ENCODE measurements at regions not wholly inside any gene's neighbourhood (a gene's known extent, or its start where the extent isn't known, plus 50 kb on each side); places are given as distances from the start of the nearest gene placed in this dataset.

DNA sequence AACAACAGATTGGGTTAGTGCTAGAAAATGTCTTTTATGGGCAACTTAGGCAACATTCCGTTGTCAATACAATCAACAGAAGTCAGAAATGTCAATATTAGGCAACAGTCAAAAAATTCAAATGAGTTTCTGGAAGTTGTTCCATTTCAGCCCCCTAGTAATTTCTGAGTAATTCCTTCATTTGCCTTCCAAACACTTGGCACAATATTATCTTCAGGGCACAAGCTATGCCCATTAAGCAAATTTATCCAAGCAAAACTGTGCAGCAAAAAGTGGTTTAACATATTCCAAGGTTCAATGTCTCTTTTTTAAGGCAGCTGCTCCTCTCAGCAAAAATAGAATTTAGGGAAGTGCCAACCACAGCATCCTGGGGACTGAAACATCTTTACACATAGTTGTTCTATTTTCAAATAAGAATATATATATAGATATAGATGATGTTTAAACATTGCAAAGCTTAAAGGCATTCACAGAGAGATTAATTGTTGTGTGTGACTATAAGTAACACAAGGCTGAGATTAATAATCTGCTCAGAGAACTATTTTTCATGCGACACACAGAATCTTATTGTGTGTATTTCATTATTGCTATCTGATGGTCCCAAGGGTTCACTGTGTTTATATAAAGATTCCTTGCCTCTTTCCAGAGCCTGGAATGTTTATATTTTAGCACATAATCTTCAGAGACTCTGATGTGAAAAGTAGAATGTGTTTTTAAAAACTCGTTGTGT is 75.2 kb upstream of the ADTRP start:
- TF ChIP-seq, protein P1, sequence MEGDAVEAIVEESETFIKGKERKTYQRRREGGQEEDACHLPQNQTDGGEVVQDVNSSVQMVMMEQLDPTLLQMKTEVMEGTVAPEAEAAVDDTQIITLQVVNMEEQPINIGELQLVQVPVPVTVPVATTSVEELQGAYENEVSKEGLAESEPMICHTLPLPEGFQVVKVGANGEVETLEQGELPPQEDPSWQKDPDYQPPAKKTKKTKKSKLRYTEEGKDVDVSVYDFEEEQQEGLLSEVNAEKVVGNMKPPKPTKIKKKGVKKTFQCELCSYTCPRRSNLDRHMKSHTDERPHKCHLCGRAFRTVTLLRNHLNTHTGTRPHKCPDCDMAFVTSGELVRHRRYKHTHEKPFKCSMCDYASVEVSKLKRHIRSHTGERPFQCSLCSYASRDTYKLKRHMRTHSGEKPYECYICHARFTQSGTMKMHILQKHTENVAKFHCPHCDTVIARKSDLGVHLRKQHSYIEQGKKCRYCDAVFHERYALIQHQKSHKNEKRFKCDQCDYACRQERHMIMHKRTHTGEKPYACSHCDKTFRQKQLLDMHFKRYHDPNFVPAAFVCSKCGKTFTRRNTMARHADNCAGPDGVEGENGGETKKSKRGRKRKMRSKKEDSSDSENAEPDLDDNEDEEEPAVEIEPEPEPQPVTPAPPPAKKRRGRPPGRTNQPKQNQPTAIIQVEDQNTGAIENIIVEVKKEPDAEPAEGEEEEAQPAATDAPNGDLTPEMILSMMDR (conservative IDR thresholded peaks at IDR 0.05), result no peak
- no peak for TF ChIP-seq ZFX (IDR thresholded peaks at IDR 0.05)

Data from C4-2B (cell line).